Natural killer cell (primary cell): ENCODE measurements at regions not wholly inside any gene's neighbourhood (a gene's known extent, or its start where the extent isn't known, plus 50 kb on each side); places are given as distances from the start of the nearest gene placed in this dataset.

Experiments used
- ATAC-seq, 3 donors: fragments of 150-1000 bp in 2 of 3; fragments of 200-7000 bp in 1 of 3; cut with Tn5 transposase; 1 replicate in 1 of 3; 2 replicates in 2 of 3; pipeline ENCODE4 v1.10.0; 2021; ENCODE audit warnings: mild to moderate bottlenecking in 2 of 3, moderate library complexity in 2 of 3
- DNase-seq, 2 donors: peaks; one replicate each; pipeline versions ENCODE4 v3.0.0 to v3.0.0-alpha.2; 2013 to 2021; ENCODE audit warnings: mixed read lengths in 1 of 2
- H3K27ac ChIP-seq: one replicate; pipeline ENCODE4 v1.5.1; 2013; ENCODE audit warnings: mild to moderate bottlenecking, low read length
- H3K27me3 ChIP-seq: one replicate; pipeline ENCODE4 v1.6.1; 2013; ENCODE audit warnings: low read length; ENCODE audit not compliant: control insufficient read depth, insufficient read depth
- H3K36me3 ChIP-seq: one replicate; pipeline ENCODE4 v1.6.1; 2013; ENCODE audit warnings: low read length; ENCODE audit not compliant: control insufficient read depth, insufficient read depth
- H3K4me1 ChIP-seq: one replicate; pipeline ENCODE4 v1.6.1; 2013; ENCODE audit warnings: low read length; ENCODE audit not compliant: control insufficient read depth, insufficient read depth
- H3K4me3 ChIP-seq: one replicate; pipeline ENCODE4 v1.5.1; 2013; ENCODE audit warnings: low read length
- H3K9me3 ChIP-seq: one replicate; pipeline ENCODE4 v1.6.1; 2013; ENCODE audit warnings: low read length; ENCODE audit not compliant: control insufficient read depth, insufficient read depth
- H3K27ac Mint-ChIP-seq, 2 donors: one replicate each; pipeline ENCODE4 v1.8.0; 2022; ENCODE audit warnings: mild to moderate bottlenecking in 2 of 2, mixed read lengths in 2 of 2, moderate library complexity in 1 of 2
- H3K27me3 Mint-ChIP-seq, 2 donors: one replicate each; pipeline ENCODE4 v1.8.0; 2022; ENCODE audit warnings: low read depth in 2 of 2, mixed read lengths in 2 of 2
- H3K36me3 Mint-ChIP-seq: one replicate; pipeline ENCODE4 v1.8.0; 2022; ENCODE audit warnings: mixed read lengths
- H3K4me1 Mint-ChIP-seq, 2 donors: one replicate each; pipeline ENCODE4 v1.8.0; 2022; ENCODE audit warnings: mixed read lengths in 2 of 2
- H3K4me3 Mint-ChIP-seq: one replicate; pipeline ENCODE4 v1.8.0; 2022; ENCODE audit warnings: mild to moderate bottlenecking, moderate library complexity, mixed read lengths
- H3K9me3 Mint-ChIP-seq, 2 donors: one replicate each; pipeline ENCODE4 v1.8.0; 2022; ENCODE audit warnings: mixed read lengths in 2 of 2
- CTCF ChIP-seq: fragments of 200-600 bp; IDR thresholded peaks from one replicate; pipeline ENCODE4 v1.8.0; 2022; ENCODE audit warnings: antibody characterized with exemption
- WGBS: methylation state at CpG from one replicate; pipeline ENCODE4 v1.1.7; 2013; ENCODE audit warnings: missing lambda C conversion rate; ENCODE audit not compliant: insufficient coverage; 5-methylcytosine and 5-hydroxymethylcytosine counted together
- intact Hi-C: fragments of 100-400 bp; cut with micrococcal nuclease; formaldehyde crosslinking; loops from one replicate; pipeline ENCODE4 v1.14.2; 2022

DNA sequence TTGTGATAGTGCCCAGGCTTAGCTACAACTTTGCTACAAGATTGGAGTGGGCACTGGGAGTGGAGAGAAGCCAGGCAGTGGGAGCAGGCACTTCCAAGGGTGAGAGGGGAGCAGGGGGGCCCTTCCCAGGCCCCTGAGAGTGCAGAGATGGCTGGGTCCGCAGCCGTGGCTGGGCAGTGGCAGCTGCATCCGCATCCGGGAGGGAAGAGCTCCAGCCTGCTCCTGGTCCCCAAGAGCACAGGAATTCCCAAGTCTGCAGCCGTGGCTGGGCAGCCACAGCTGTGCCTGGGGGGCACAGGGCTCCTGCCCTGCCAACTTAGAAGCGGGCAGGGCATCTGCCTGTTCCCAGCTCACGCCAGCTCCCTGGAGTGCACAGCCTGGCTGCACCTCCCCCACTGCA is 124.1 kb upstream of the POM121L12 start:
- H3K4me1 ChIP-seq: no peaks in the 10 kb centered on the region
- Mint-ChIP-seq H3K9me3 (peaks cover 7 to 18% of the 10 kb centered on the region in 2 donors), H3K4me3 (no peak overlapping the region), H3K27ac (no peak overlapping the region), H3K4me1 (no peaks in the 10 kb centered on the region), H3K36me3 (peaks cover 7% of the 10 kb centered on the region), H3K27me3 (no peaks in the 10 kb centered on the region)
- no peak for TF ChIP-seq CTCF
- DNase-seq: no peak
- 90% methylated on average over 7 of the region's 7 CpGs for WGBS
- no peaks in the 10 kb centered on the region for H3K27me3 ChIP-seq
- no peaks in the 10 kb centered on the region for H3K36me3 ChIP-seq
- H3K27ac ChIP-seq: no peak overlapping the region
- peaks cover 15% of the 10 kb centered on the region for H3K9me3 ChIP-seq
- no peak for ATAC-seq
- no peak overlapping the region for H3K4me3 ChIP-seq
- intact Hi-C loops: no loop called here

DNA sequence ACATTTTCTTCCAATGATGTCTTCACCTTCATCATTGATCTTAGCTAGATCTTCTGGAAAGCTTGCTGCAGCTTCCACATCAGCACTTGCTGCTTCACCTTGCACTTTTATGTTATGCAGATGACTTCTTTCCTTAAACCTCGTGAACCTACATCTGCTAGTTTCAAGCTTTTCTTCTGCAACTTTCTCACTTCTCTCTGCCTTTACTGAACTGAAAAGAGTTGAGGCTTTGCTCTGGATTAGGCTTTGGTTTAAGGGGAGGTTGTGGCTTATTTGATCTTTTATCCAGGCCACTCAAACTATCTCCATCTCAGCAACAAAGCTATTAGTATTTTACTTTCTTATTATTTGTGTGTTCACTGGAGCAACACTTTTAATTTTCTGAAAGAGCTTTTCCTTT is 125.5 kb upstream of the POM121L12 start:
- Histone ChIP-seq H3K9me3 (peaks cover 15% of the 10 kb centered on the region), H3K4me1 (no peaks in the 10 kb centered on the region), H3K4me3 (no peak overlapping the region), H3K27me3 (no peaks in the 10 kb centered on the region), H3K27ac (no peak overlapping the region), H3K36me3 (no peaks in the 10 kb centered on the region)
- DNase-seq (no peak), ATAC-seq (no peak)
- H3K36me3 Mint-ChIP-seq: peaks cover 7% of the 10 kb centered on the region
- no peaks in the 10 kb centered on the region for H3K27me3 Mint-ChIP-seq
- intact Hi-C loops: no loop called here
- H3K4me1 Mint-ChIP-seq: no peaks in the 10 kb centered on the region
- TF ChIP-seq CTCF: no peak
- peaks cover 7 to 18% of the 10 kb centered on the region in 2 donors for H3K9me3 Mint-ChIP-seq
- H3K4me3 Mint-ChIP-seq: no peak overlapping the region
- 83% methylated on average over 1 of the region's 1 CpG for WGBS
- H3K27ac Mint-ChIP-seq: no peak overlapping the region

DNA sequence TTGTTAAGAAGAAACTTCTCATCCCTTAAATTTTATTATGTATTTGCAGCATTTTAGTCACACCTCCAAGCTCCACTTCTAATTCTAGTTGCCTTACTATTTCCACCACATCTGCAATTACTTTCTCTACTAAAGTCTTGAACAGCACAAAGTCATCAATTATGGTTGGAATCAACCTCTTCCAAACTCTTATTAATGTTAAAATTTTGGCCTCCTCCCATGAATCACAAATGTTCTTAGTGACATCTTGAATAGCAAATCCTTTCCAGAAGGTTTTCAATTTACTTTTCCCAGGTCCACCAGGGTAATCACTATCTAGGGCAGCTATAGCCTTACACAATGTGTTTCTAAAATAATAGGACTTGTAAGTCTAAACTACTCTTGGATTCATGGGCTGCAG is 126.3 kb upstream of the POM121L12 start:
- no peak for TF ChIP-seq CTCF
- Mint-ChIP-seq H3K4me3 (no peak overlapping the region), H3K27me3 (no peaks in the 10 kb centered on the region), H3K9me3 (peaks cover 7 to 13% of the 10 kb centered on the region in 2 donors), H3K36me3 (peaks cover 7% of the 10 kb centered on the region), H3K27ac (no peak overlapping the region), H3K4me1 (no peaks in the 10 kb centered on the region)
- H3K4me1 ChIP-seq: no peaks in the 10 kb centered on the region
- no peak for DNase-seq
- no peak overlapping the region for H3K4me3 ChIP-seq
- H3K9me3 ChIP-seq: peaks cover 15% of the 10 kb centered on the region
- intact Hi-C loops: no loop called here
- no peak overlapping the region for H3K27ac ChIP-seq
- no peaks in the 10 kb centered on the region for H3K36me3 ChIP-seq
- no peak for ATAC-seq
- no peaks in the 10 kb centered on the region for H3K27me3 ChIP-seq

GRCh38 chr7:52897713-52898112 is 137.7 kb upstream of the POM121L12 start:
- no peak for ATAC-seq
- H3K27me3 ChIP-seq: no peaks in the 10 kb centered on the region
- Mint-ChIP-seq H3K9me3 (peaks cover 12 to 14% of the 10 kb centered on the region in 2 donors), H3K27me3 (no peaks in the 10 kb centered on the region), H3K4me1 (no peaks in the 10 kb centered on the region), H3K36me3 (peaks cover 18% of the 10 kb centered on the region), H3K27ac (no peak overlapping the region), H3K4me3 (no peak overlapping the region)
- no peaks in the 10 kb centered on the region for H3K4me1 ChIP-seq
- no peak overlapping the region for H3K27ac ChIP-seq
- DNase-seq: no peak
- TF ChIP-seq CTCF: no peak
- H3K36me3 ChIP-seq: no peaks in the 10 kb centered on the region
- intact Hi-C loops: no loop called here
- no peak overlapping the region for H3K4me3 ChIP-seq
- H3K9me3 ChIP-seq: peaks cover 13% of the 10 kb centered on the region
- WGBS: 94% methylated on average over 5 of the region's 5 CpGs
